H9 (cell line): ENCODE measurements at regions not wholly inside any gene's neighbourhood (a gene's known extent, or its start where the extent isn't known, plus 50 kb on each side); places are given as distances from the start of the nearest gene placed in this dataset.
"Not testable (repeated sequence)": the region's sequence is repeated elsewhere in the genome, so short reads cannot be mapped to it uniquely, and the experiment has no call there.

Experiments used
- DNase-seq: peaks from one replicate; pipeline ENCODE4 v3.0.0-alpha.2; 2017
- H2AFZ ChIP-seq: one replicate; pipeline ENCODE4 v1.6.1; 2013; ENCODE audit warnings: mild to moderate bottlenecking, low read length, control low read depth, moderate library complexity
- H2AK5ac ChIP-seq: 2 replicates; pipeline ENCODE4 v1.6.1; 2013; ENCODE audit warnings: low read length, control low read depth, mixed read lengths; ENCODE audit not compliant: insufficient read length
- H2BK120ac ChIP-seq: one replicate; pipeline ENCODE4 v1.6.1; 2013; ENCODE audit warnings: low read depth, mild to moderate bottlenecking, low read length, control low read depth, inconsistent platforms; ENCODE audit not compliant: poor library complexity, severe bottlenecking
- H2BK12ac ChIP-seq: 2 replicates; pipeline ENCODE4 v1.6.1; 2013; ENCODE audit warnings: low read length, control low read depth, mixed read lengths, low read depth; ENCODE audit not compliant: insufficient read length
- H2BK15ac ChIP-seq: 2 replicates; pipeline ENCODE4 v1.6.1; 2013; ENCODE audit warnings: low read depth, low read length, control low read depth
- H2BK20ac ChIP-seq: one replicate; pipeline ENCODE4 v1.6.1; 2013; ENCODE audit warnings: low read depth, mild to moderate bottlenecking, low read length, control low read depth, inconsistent platforms; ENCODE audit not compliant: poor library complexity, severe bottlenecking
- H2BK5ac ChIP-seq: 2 replicates; pipeline ENCODE4 v1.6.1; 2013; ENCODE audit warnings: low read length, control low read depth, mixed read lengths; ENCODE audit not compliant: insufficient read length
- H3K14ac ChIP-seq: 2 replicates; pipeline ENCODE4 v1.6.1; 2013; ENCODE audit warnings: low read length, control low read depth; ENCODE audit not compliant: insufficient read depth
- H3K18ac ChIP-seq: 2 replicates; pipeline ENCODE4 v1.6.1; 2013; ENCODE audit warnings: low read depth, mild to moderate bottlenecking, mixed read lengths, low read length, control low read depth; ENCODE audit not compliant: insufficient read length
- H3K23ac ChIP-seq: 2 replicates; pipeline ENCODE4 v1.6.1; 2013; ENCODE audit warnings: low read length, control low read depth, mixed read lengths, low read depth; ENCODE audit not compliant: insufficient read length
- H3K23me2 ChIP-seq: 2 replicates; pipeline ENCODE4 v1.6.1; 2013; ENCODE audit warnings: low read depth, mild to moderate bottlenecking, mixed read lengths, low read length, control low read depth; ENCODE audit not compliant: insufficient read length, poor library complexity, severe bottlenecking
- H3K27ac ChIP-seq: 2 replicates; pipeline ENCODE4 v1.5.1; 2013; ENCODE audit warnings: low read length, control low read depth, mixed read lengths, low read depth; ENCODE audit not compliant: insufficient read length
- H3K27me3 ChIP-seq: 2 replicates; pipeline ENCODE4 v1.6.1; 2013; ENCODE audit warnings: low read length, control low read depth, inconsistent platforms; ENCODE audit not compliant: insufficient read depth
- H3K4ac ChIP-seq: 2 replicates; pipeline ENCODE4 v1.6.1; 2013; ENCODE audit warnings: low read depth, mild to moderate bottlenecking, control low read depth, inconsistent platforms, low read length, moderate library complexity
- H3K4me1 ChIP-seq: 2 replicates; pipeline ENCODE4 v1.6.1; 2013; ENCODE audit warnings: low read length, control low read depth, inconsistent platforms; ENCODE audit not compliant: insufficient read depth
- H3K4me2 ChIP-seq: 2 replicates; pipeline ENCODE4 v1.6.1; 2013; ENCODE audit warnings: low read length, control low read depth, mixed read lengths; ENCODE audit not compliant: insufficient read length, insufficient read depth
- H3K56ac ChIP-seq: 2 replicates; pipeline ENCODE4 v1.6.1; 2013; ENCODE audit warnings: low read depth, mild to moderate bottlenecking, mixed read lengths, low read length, control low read depth; ENCODE audit not compliant: insufficient read length
- H3K79me1 ChIP-seq: 2 replicates; pipeline ENCODE4 v1.6.1; 2013; ENCODE audit warnings: low read depth, mild to moderate bottlenecking, moderate library complexity, low read length, control low read depth, inconsistent platforms; ENCODE audit not compliant: insufficient read depth, poor library complexity, severe bottlenecking
- H3K79me2 ChIP-seq: 2 replicates; pipeline ENCODE4 v1.6.1; 2013; ENCODE audit warnings: low read length, control low read depth, inconsistent platforms; ENCODE audit not compliant: insufficient read depth
- H3K9ac ChIP-seq: 2 replicates; pipeline ENCODE4 v1.6.1; 2013; ENCODE audit warnings: low read length, control low read depth, mixed read lengths; ENCODE audit not compliant: insufficient read length; ENCODE audit errors: extremely low read depth
- H3K9me3 ChIP-seq: one replicate; pipeline ENCODE4 v1.6.1; 2013; ENCODE audit warnings: low read depth, low read length, inconsistent platforms; ENCODE audit not compliant: control insufficient read depth
- H3T11ph ChIP-seq: one replicate; pipeline ENCODE4 v1.6.1; 2013; ENCODE audit warnings: mild to moderate bottlenecking, low read length, control low read depth, inconsistent platforms
- H4K20me1 ChIP-seq: one replicate; pipeline ENCODE4 v1.6.1; 2013; ENCODE audit not compliant: control insufficient read depth, insufficient read length, insufficient read depth
- H4K5ac ChIP-seq: 2 replicates; pipeline ENCODE4 v1.6.1; 2013; ENCODE audit warnings: low read depth, mild to moderate bottlenecking, mixed read lengths, low read length, control low read depth; ENCODE audit not compliant: insufficient read length
- H4K8ac ChIP-seq: replicated peaks from 2 replicates; pipeline ENCODE4 v1.6.1; 2013; ENCODE audit warnings: low read length, control low read depth, mixed read lengths, low read depth; ENCODE audit not compliant: insufficient read length
- H4K91ac ChIP-seq: 2 replicates; pipeline ENCODE4 v1.6.1; 2013; ENCODE audit warnings: low read depth, mild to moderate bottlenecking, moderate library complexity, mixed read lengths, low read length, control low read depth; ENCODE audit not compliant: insufficient read length
- H3K27ac Mint-ChIP-seq, 3 experiments: 2 replicates in 2 of 3; 3 replicates in 1 of 3; pipeline ENCODE4 v1.8.0; 2020 to 2021; ENCODE audit warnings: mixed read lengths in 3 of 3, mild to moderate bottlenecking in 1 of 3, moderate library complexity in 1 of 3
- H3K27me3 Mint-ChIP-seq: 2 replicates; pipeline ENCODE4 v1.8.0; 2021; ENCODE audit warnings: low read depth, mild to moderate bottlenecking, moderate library complexity, mixed read lengths
- H3K36me3 Mint-ChIP-seq, 3 experiments: 2 replicates in 2 of 3; 3 replicates in 1 of 3; pipeline ENCODE4 v1.8.0; 2020 to 2021; ENCODE audit warnings: low read depth in 3 of 3, mixed read lengths in 3 of 3; ENCODE audit not compliant: insufficient read depth in 1 of 3
- H3K4me1 Mint-ChIP-seq, 2 experiments: 2 replicates each; pipeline ENCODE4 v1.8.0; 2020; ENCODE audit warnings: mixed read lengths in 2 of 2
- H3K4me3 Mint-ChIP-seq, 2 experiments: 2 replicates in 1 of 2; 3 replicates in 1 of 2; pipeline ENCODE4 v1.8.0; 2020 to 2021; ENCODE audit warnings: mild to moderate bottlenecking in 2 of 2, mixed read lengths in 2 of 2, moderate library complexity in 1 of 2
- H3K9me3 Mint-ChIP-seq, 2 experiments: 2 replicates in 1 of 2; 3 replicates in 1 of 2; pipeline ENCODE4 v1.8.0; 2020; ENCODE audit warnings: mild to moderate bottlenecking in 2 of 2, mixed read lengths in 2 of 2, moderate library complexity in 1 of 2
- WGBS: extraction: QIAGEN DNeasy Blood & Tissue Kit; methylation state at CpG from one replicate; pipeline ENCODE4 v1.1.7; 2013; ENCODE audit warnings: missing lambda C conversion rate, low lambda C conversion rate, mixed read lengths; ENCODE audit not compliant: insufficient read length; ENCODE audit errors: extremely low coverage; 5-methylcytosine and 5-hydroxymethylcytosine counted together

DNA sequence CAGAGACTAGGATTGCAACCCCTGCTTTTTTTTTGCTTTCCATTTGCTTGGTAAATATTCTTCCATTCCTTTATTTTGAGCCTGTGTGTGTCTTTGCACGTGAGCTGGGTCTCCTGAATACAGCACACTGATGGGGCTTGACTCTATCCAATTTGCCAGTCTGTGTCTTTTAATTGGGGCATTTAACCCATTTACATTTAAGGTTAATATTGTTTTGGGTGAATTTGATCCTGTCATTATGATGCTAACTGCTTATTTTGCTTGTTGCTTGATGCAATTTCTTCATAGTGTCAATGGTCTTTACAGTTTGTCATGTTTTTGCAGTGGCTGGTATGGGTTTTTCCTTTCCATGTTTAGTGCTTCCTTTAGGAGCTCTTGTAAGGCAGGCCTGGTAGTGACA, 109.1 kb upstream of the WNT7A start:
- not testable (repeated sequence) for H3K18ac ChIP-seq, H2BK5ac ChIP-seq, H3K27me3 ChIP-seq, H2AFZ ChIP-seq, DNase-seq, H3K79me2 ChIP-seq, H3K27ac ChIP-seq, H3K4me3 Mint-ChIP-seq, H2BK12ac ChIP-seq, H3K27ac Mint-ChIP-seq, H3K4me2 ChIP-seq, H3K4me1 ChIP-seq, H3K56ac ChIP-seq, H3K14ac ChIP-seq, H2BK20ac ChIP-seq, H4K8ac ChIP-seq, H2BK120ac ChIP-seq, H4K5ac ChIP-seq, H3K9ac ChIP-seq, H3K36me3 Mint-ChIP-seq, H3K23ac ChIP-seq, H3K4ac ChIP-seq, H3T11ph ChIP-seq, H3K9me3 ChIP-seq, H3K4me1 Mint-ChIP-seq, H4K20me1 ChIP-seq, H3K23me2 ChIP-seq, H3K79me1 ChIP-seq, H2AK5ac ChIP-seq, H4K91ac ChIP-seq, H2BK15ac ChIP-seq
- no CpG with 5 or more reads among the region's 1 CpG for WGBS
- peaks cover 16% of the 10 kb centered on the region for H3K27me3 Mint-ChIP-seq
- H3K9me3 Mint-ChIP-seq = peaks cover 56 to 66% of the 10 kb centered on the region in 2 experiments
